ENCODE measurements at regions not wholly inside any gene's neighbourhood (a gene's known extent, or its start where the extent isn't known, plus 50 kb on each side); places are given as distances from the start of the nearest gene placed in this dataset.
A peak's percentile ranks its signal among the peaks of the same experiment; 100 is the strongest.

- no peak for TF ChIP-seq ZNF830 (tag by site-specific recombination; IDR thresholded peaks at IDR 0.05; ENCODE audit: low read depth)
- TF ChIP-seq, protein P1, sequence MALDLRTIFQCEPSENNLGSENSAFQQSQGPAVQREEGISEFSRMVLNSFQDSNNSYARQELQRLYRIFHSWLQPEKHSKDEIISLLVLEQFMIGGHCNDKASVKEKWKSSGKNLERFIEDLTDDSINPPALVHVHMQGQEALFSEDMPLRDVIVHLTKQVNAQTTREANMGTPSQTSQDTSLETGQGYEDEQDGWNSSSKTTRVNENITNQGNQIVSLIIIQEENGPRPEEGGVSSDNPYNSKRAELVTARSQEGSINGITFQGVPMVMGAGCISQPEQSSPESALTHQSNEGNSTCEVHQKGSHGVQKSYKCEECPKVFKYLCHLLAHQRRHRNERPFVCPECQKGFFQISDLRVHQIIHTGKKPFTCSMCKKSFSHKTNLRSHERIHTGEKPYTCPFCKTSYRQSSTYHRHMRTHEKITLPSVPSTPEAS (tag by site-specific recombination; IDR thresholded peaks at IDR 0.05), result no peak
- no peak for TF ChIP-seq ZNF514 (tag by site-specific recombination; IDR thresholded peaks at IDR 0.05)
- TF ChIP-seq ZNF837 (tag by site-specific recombination; IDR thresholded peaks at IDR 0.05), result no peak
- TF ChIP-seq ZNF18 (tag by site-specific recombination; IDR thresholded peaks at IDR 0.05), result no peak
- no peak for TF ChIP-seq SP3 (tag by site-specific recombination; IDR thresholded peaks at IDR 0.05)
- no peak for TF ChIP-seq ZNF629 (tag by site-specific recombination; IDR thresholded peaks at IDR 0.05)
- TF ChIP-seq ZNF398 (tag by site-specific recombination; IDR thresholded peaks at IDR 0.05), result no peak
- TF ChIP-seq, protein P2, sequence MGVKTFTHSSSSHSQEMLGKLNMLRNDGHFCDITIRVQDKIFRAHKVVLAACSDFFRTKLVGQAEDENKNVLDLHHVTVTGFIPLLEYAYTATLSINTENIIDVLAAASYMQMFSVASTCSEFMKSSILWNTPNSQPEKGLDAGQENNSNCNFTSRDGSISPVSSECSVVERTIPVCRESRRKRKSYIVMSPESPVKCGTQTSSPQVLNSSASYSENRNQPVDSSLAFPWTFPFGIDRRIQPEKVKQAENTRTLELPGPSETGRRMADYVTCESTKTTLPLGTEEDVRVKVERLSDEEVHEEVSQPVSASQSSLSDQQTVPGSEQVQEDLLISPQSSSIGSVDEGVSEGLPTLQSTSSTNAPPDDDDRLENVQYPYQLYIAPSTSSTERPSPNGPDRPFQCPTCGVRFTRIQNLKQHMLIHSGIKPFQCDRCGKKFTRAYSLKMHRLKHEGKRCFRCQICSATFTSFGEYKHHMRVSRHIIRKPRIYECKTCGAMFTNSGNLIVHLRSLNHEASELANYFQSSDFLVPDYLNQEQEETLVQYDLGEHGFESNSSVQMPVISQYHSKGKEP (tag by site-specific recombination; IDR thresholded peaks at IDR 0.05), result 0 out of 2 replicates have a peak, but pooled peaks have one; percentile 13
- TF ChIP-seq OSR2 (tag by site-specific recombination; IDR thresholded peaks at IDR 0.05), result peak; percentile 41; the same call in 1 of the 2 replicates
- no peak for TF ChIP-seq RBAK (tag by site-specific recombination; IDR thresholded peaks at IDR 0.05)
- TF ChIP-seq ZNF704 (tag by site-specific recombination; IDR thresholded peaks at IDR 0.05), result no peak
- no peak for TF ChIP-seq SP7 (tag by site-specific recombination; IDR thresholded peaks at IDR 0.05)
- TF ChIP-seq ZNF621 (tag by site-specific recombination; IDR thresholded peaks at IDR 0.05), result no peak
- TF ChIP-seq ZNF394 (tag by site-specific recombination; IDR thresholded peaks at IDR 0.05; ENCODE audit: borderline replicate concordance), result no peak
- TF ChIP-seq ZNF707 (tag by site-specific recombination; IDR thresholded peaks at IDR 0.05), result no peak
- peak; percentile 73 for TF ChIP-seq ZNF843 (tag by site-specific recombination; IDR thresholded peaks at IDR 0.05)
- TF ChIP-seq ZNF521 (tag by site-specific recombination; IDR thresholded peaks at IDR 0.05), result no peak
- no peak for TF ChIP-seq HIC1 (tag by site-specific recombination; IDR thresholded peaks at IDR 0.05)
- TF ChIP-seq ZXDB (tag by site-specific recombination; IDR thresholded peaks at IDR 0.05), result no peak
- no peak for TF ChIP-seq ZNF701 (tag by site-specific recombination; IDR thresholded peaks at IDR 0.05)
- TF ChIP-seq HOXC10 (CRISPR knock-in tag; IDR thresholded peaks at IDR 0.05), result no peak
- TF ChIP-seq ZNF596 (tag by site-specific recombination; IDR thresholded peaks at IDR 0.05), result 0 out of 2 replicates have a peak, but pooled peaks have one; percentile 26
- 0 out of 2 replicates have a peak, but pooled peaks have one; percentile 30 for TF ChIP-seq GLI2 (tag by site-specific recombination; IDR thresholded peaks at IDR 0.05; ENCODE audit: borderline replicate concordance, low read depth)
- TF ChIP-seq, protein P3, sequence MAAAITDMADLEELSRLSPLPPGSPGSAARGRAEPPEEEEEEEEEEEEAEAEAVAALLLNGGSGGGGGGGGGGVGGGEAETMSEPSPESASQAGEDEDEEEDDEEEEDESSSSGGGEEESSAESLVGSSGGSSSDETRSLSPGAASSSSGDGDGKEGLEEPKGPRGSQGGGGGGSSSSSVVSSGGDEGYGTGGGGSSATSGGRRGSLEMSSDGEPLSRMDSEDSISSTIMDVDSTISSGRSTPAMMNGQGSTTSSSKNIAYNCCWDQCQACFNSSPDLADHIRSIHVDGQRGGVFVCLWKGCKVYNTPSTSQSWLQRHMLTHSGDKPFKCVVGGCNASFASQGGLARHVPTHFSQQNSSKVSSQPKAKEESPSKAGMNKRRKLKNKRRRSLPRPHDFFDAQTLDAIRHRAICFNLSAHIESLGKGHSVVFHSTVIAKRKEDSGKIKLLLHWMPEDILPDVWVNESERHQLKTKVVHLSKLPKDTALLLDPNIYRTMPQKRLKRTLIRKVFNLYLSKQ (tag by site-specific recombination; IDR thresholded peaks at IDR 0.05; ENCODE audit: borderline replicate concordance), result no peak
These were observed 308.4 kb upstream of the CDIN1 start (continued) for GRCh38 chr15:36271048-36271447.

All from HEK293 (cell line).